MM.1S (cell line): ENCODE measurements at regions not wholly inside any gene's neighbourhood (a gene's known extent, or its start where the extent isn't known, plus 50 kb on each side); places are given as distances from the start of the nearest gene placed in this dataset.

Source experiments
- EZH2phosphoT487 ChIP-seq: fragments of 300-600 bp; sonication (generic); IDR thresholded peaks from 2 replicates; pipeline ENCODE4 v1.6.1; 2018; ENCODE audit warnings: antibody characterized with exemption, low read length
- TF ChIP-seq, protein P1 (sequence below): fragments of 300-600 bp; sonication (generic); IDR thresholded peaks from 2 replicates; pipeline ENCODE4 v1.5.1; 2016; ENCODE audit warnings: antibody characterized with exemption, low read length, mixed read lengths

DNA sequence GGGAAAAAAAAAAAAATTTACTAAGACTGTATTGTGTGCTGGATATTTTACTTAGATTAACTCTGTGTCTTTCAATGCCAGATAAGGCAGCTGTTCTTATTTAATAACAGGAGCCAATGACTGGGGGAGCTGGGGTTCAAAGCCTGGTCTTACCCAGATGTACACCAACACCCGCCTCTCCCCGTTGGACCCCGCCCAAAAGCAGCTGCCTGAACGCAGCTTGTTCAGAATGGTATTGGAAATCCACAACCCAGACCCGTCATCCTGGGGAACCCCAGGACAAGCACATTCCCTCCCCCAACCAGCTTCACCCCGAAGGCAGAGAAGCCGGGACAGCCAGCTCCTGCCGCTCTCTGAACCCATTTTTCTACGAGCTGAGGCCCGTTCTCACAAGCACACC, 113.6 kb upstream of the TMPRSS2 start:
- TF ChIP-seq, protein P1, sequence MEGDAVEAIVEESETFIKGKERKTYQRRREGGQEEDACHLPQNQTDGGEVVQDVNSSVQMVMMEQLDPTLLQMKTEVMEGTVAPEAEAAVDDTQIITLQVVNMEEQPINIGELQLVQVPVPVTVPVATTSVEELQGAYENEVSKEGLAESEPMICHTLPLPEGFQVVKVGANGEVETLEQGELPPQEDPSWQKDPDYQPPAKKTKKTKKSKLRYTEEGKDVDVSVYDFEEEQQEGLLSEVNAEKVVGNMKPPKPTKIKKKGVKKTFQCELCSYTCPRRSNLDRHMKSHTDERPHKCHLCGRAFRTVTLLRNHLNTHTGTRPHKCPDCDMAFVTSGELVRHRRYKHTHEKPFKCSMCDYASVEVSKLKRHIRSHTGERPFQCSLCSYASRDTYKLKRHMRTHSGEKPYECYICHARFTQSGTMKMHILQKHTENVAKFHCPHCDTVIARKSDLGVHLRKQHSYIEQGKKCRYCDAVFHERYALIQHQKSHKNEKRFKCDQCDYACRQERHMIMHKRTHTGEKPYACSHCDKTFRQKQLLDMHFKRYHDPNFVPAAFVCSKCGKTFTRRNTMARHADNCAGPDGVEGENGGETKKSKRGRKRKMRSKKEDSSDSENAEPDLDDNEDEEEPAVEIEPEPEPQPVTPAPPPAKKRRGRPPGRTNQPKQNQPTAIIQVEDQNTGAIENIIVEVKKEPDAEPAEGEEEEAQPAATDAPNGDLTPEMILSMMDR: no peak
- no peak for TF ChIP-seq EZH2phosphoT487
